Lower leg skin (tissue), 4 donors: ENCODE measurements at regions not wholly inside any gene's neighbourhood (a gene's known extent, or its start where the extent isn't known, plus 50 kb on each side); places are given as distances from the start of the nearest gene placed in this dataset.

Experiments
- DNase-seq, 2 donors: peaks; one replicate each; pipeline ENCODE4 v3.0.0-alpha.2; 2019; ENCODE audit warnings: low spot score in 2 of 2
- H3K4me3 ChIP-seq: fragments of 200-600 bp; sonication (generic); 2 replicates; pipeline ENCODE4 v1.5.1; 2017; ENCODE audit warnings: mild to moderate bottlenecking, low read depth; ENCODE audit not compliant: poor library complexity, severe bottlenecking
- POLR2A ChIP-seq, 2 donors: fragments of 450-650 bp; IDR thresholded peaks; one replicate each; pipeline ENCODE4 v1.6.1; 2016 to 2017; ENCODE audit warnings: antibody characterized with exemption in 2 of 2, mild to moderate bottlenecking in 1 of 2, moderate library complexity in 1 of 2
- WGBS, 2 donors: methylation state at CpG; one replicate each; pipeline ENCODE4 v1.1.5; 2018; 5-methylcytosine and 5-hydroxymethylcytosine counted together
- intact Hi-C: fragments of 100-400 bp; cut with DNase I; formaldehyde crosslinking; loops from one replicate; pipeline ENCODE4 v1.15.0; 2023; ENCODE audit warnings: low total_unique reads
- TF ChIP-seq, protein P1 (sequence below), 3 donors: fragments of 450-650 bp; IDR thresholded peaks; one replicate each; pipeline ENCODE4 v1.5.1; 2016; ENCODE audit warnings: antibody characterized with exemption in 3 of 3, mild to moderate bottlenecking in 3 of 3, moderate library complexity in 2 of 3

DNA sequence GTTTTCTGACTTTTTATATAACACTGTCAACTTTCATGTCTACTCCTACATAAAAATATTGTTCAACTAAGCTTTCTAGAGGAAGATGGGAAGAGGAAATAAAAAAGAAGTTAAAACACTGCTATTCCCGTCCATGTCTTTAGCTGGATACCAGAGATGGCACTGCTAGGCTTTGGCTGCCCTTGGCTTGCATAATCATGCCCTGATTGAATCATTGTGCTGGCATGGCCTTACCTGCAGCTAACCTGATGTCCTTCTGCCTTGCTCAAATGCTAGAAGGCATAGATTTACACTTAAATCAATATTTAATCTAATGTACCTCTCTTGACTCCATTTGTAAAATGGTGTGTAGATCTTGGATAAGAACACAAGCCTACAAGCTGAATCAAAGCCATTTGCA lies 539.7 kb upstream of the IL12A start:
- intact Hi-C loops, result no loop called here
- no peak for TF ChIP-seq POLR2A (IDR thresholded peaks at IDR 0.05)
- TF ChIP-seq, protein P1, sequence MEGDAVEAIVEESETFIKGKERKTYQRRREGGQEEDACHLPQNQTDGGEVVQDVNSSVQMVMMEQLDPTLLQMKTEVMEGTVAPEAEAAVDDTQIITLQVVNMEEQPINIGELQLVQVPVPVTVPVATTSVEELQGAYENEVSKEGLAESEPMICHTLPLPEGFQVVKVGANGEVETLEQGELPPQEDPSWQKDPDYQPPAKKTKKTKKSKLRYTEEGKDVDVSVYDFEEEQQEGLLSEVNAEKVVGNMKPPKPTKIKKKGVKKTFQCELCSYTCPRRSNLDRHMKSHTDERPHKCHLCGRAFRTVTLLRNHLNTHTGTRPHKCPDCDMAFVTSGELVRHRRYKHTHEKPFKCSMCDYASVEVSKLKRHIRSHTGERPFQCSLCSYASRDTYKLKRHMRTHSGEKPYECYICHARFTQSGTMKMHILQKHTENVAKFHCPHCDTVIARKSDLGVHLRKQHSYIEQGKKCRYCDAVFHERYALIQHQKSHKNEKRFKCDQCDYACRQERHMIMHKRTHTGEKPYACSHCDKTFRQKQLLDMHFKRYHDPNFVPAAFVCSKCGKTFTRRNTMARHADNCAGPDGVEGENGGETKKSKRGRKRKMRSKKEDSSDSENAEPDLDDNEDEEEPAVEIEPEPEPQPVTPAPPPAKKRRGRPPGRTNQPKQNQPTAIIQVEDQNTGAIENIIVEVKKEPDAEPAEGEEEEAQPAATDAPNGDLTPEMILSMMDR (IDR thresholded peaks at IDR 0.05), result no peak
- no peak for DNase-seq
- 69 to 79% methylated on average over 1 of the region's 1 CpG for WGBS, 2 donors
- no peak overlapping the region for H3K4me3 ChIP-seq

DNA sequence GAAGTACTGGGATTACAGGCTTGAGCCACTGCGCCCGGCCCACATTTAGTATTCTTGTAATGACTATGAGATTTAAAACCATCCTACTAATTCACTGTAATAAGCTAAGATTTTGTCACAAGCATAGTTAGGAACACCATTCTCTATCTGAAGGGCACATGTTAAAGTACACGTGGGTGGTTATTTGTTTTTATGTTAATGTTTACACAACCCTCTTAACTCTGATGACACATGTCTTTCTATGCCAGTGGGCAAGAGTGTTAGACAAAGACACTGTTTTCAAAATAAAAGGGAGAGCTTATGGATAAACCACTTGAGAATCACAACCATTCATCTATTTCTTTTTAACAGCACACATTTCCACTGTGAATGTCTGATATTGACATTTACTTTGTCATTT lies 537.6 kb upstream of the IL12A start:
- DNase-seq, result no peak
- no peak overlapping the region for H3K4me3 ChIP-seq
- intact Hi-C loops, result no loop called here
- WGBS, 2 donors, result 79 to 85% methylated on average over 3 of the region's 3 CpGs
- TF ChIP-seq POLR2A (IDR thresholded peaks at IDR 0.05), result no peak
- TF ChIP-seq, protein P1 (IDR thresholded peaks at IDR 0.05), result no peak

DNA sequence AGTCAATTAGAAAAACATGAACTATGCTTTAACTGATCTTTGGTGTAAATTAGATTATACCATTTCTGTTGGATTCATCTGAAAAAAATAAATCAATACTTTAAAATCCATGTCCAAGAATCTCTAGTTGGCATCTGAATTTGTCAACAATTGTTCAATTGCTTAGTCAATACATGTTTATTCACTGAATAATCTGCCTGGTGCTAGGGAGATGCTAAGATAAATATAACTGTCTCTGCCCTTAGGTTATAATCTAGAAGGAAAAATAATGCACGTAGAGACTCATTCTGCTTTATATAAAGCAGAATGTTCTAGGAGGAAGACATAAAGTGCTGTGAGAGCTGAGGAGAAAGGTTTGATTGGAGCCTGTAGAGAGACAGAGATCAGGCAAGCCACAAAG lies 537.2 kb upstream of the IL12A start:
- DNase-seq, result no peak
- intact Hi-C loops, result no loop called here
- 38 to 56% methylated on average over 1 of the region's 1 CpG for WGBS, 2 donors
- no peak overlapping the region for H3K4me3 ChIP-seq
- no peak for TF ChIP-seq POLR2A (IDR thresholded peaks at IDR 0.05)
- TF ChIP-seq, protein P1 (IDR thresholded peaks at IDR 0.05), result no peak

DNA sequence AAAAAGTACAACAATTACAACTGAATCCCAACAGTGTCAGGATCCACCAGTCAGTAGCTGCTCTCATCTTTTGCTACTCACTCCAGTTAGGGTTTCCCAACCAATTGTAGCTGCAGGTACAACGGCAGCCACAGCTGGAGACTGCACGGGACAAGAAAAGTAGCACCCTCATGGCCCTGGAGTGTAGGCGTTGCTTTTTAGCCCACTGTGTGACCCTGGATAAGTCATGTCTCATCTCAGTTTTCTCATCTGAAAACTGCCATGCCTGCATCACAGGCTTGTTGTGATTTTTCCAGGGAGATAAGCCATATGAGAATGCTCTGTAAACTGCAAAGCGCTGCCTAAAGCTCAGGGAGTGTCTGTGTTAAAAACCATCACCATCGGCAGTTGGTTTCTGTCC lies 535.6 kb upstream of the IL12A start:
- no peak overlapping the region for H3K4me3 ChIP-seq
- WGBS, 2 donors, result 89 to 91% methylated on average over 5 of the region's 5 CpGs
- intact Hi-C loops, result no loop called here
- TF ChIP-seq, protein P1 (IDR thresholded peaks at IDR 0.05), result no peak
- TF ChIP-seq POLR2A (IDR thresholded peaks at IDR 0.05), result no peak
- DNase-seq, result no peak

DNA sequence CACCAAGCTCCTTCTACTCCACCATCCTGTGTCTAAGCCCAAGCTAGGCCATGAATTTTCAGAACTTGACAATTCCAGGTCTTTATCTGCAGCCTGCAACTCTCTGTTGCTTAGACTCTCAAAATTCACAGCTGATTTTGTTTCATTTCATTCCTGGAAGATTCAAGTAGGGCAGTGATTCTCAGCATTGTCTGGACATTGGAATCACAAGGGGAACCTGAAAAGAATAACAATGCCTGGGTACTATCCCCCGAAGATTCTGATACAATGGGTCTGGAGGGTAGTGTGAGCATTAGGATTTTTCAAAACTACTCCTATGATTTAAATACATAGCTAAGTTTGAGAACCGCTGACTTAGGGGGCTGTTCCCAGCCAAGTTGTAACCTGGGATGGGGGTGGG lies 534.7 kb upstream of the IL12A start:
- 64 to 95% methylated on average over 2 of the region's 2 CpGs for WGBS, 2 donors
- intact Hi-C loops, result no loop called here
- H3K4me3 ChIP-seq, result no peak overlapping the region
- TF ChIP-seq POLR2A (IDR thresholded peaks at IDR 0.05), result no peak
- TF ChIP-seq, protein P1 (IDR thresholded peaks at IDR 0.05), result no peak
- DNase-seq, result no peak

DNA sequence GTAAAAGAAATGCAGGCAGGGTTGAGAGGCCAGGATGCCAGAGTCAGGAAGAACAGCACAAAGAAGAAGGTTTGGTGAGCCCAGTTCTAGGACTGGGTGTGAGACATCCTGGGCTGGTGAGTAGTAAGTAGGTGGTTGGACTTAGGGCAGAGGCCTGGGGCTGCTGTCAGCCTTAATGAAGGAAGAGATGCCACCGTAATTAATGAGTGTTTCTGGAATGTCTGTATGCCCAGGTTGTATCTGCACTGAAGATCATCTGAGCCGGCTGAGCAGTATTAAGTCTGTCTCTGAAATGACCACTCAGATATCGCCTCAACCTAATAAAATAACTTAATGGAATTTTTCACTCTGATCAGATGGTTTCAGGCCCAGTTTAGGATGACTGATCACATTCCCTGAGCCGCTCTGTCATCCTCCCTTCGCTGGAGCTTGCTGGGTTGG lies 532.9 kb upstream of the IL12A start:
- WGBS, 2 donors, result 88 to 91% methylated on average over 5 of the region's 5 CpGs
- TF ChIP-seq, protein P1 (IDR thresholded peaks at IDR 0.05), result no peak
- TF ChIP-seq POLR2A (IDR thresholded peaks at IDR 0.05), result no peak
- intact Hi-C loops, result no loop called here
- H3K4me3 ChIP-seq, result no peak overlapping the region
- DNase-seq, result no peak
